GM12873 (cell line): ENCODE measurements at regions not wholly inside any gene's neighbourhood (a gene's known extent, or its start where the extent isn't known, plus 50 kb on each side); places are given as distances from the start of the nearest gene placed in this dataset.

ENCODE experiments used
- CTCF ChIP-seq: IDR thresholded peaks from 2 replicates; pipeline ENCODE4 v1.5.1; 2012; ENCODE audit warnings: low read depth, mild to moderate bottlenecking, moderate library complexity, low read length, control low read depth; ENCODE audit not compliant: insufficient read depth; ENCODE audit errors: missing control alignments

- TF ChIP-seq CTCF, result no peak
Observed at GRCh38 chr14:22289570-22289969, 299.5 kb downstream of the DAD1 start.

GRCh38 chr14:22285991-22286390 is 303.0 kb downstream of the DAD1 start:
- no peak for TF ChIP-seq CTCF

GRCh38 chr14:22282949-22283348 is 306.1 kb downstream of the DAD1 start:
- TF ChIP-seq CTCF, result no peak

GRCh38 chr14:22282417-22282816 is 306.6 kb downstream of the DAD1 start:
- no peak for TF ChIP-seq CTCF

GRCh38 chr14:22280497-22281316 is 308.3 kb downstream of the DAD1 start:
- no peak for TF ChIP-seq CTCF

GRCh38 chr14:22276913-22277816 is 311.9 kb downstream of the DAD1 start:
- TF ChIP-seq CTCF, result peak; percentile 65
